A549 (cell line): ENCODE measurements at regions not wholly inside any gene's neighbourhood (a gene's known extent, or its start where the extent isn't known, plus 50 kb on each side); places are given as distances from the start of the nearest gene placed in this dataset.

Experiments used
- ATAC-seq, 2 experiments: fragments of 200-7000 bp in 1 of 2; fragments of >200 bp in 1 of 2; cut with Nextera tagmentation in 1 of 2; cut with Tn5 transposase in 1 of 2; 3 replicates each; pipeline versions ENCODE4 v1.8.0 to v1.9.1; 2018 to 2020; ENCODE audit warnings: mild to moderate bottlenecking in 1 of 2, moderate library complexity in 1 of 2
- CTCF ChIA-PET: fragments of 300-600 bp; sonication (Branson Sonifier 250); formaldehyde crosslinking; extraction: SDS; loops from one replicate; lab custom pipeline; 2021; ENCODE audit warnings: antibody characterized with exemption, inconsistent platforms; lab: Yijun Ruan, JAX
- POLR2A ChIA-PET: fragments of 350-600 bp; formaldehyde crosslinking; extraction: SDS; loops from one replicate; lab custom pipeline; 2021; ENCODE audit warnings: antibody characterized with exemption, inconsistent platforms; lab: Yijun Ruan, JAX
- DNase-seq, 2 experiments: peaks; one replicate each; pipeline versions ENCODE4 v3.0.0 to v3.0.0-alpha.2; 2011 to 2016; ENCODE audit warnings: low read depth in 1 of 2, low spot score in 1 of 2
- FAIRE-seq: peaks from 2 replicates; lab custom pipeline; 2011; peaks lifted over from hg19 to GRCh38; lab: Jason Lieb, UNC
- H3K27ac ChIP-seq, 2 experiments: fragments of >200 bp; sonication (Bioruptor Twin); formaldehyde crosslinking; 3 replicates each; pipeline ENCODE4 v1.5.1; 2016 to 2017
- H3K4me1 ChIP-seq: fragments of >200 bp; sonication (Bioruptor Twin); formaldehyde crosslinking; 3 replicates; pipeline ENCODE4 v1.6.1; 2016
- H3K4me2 ChIP-seq: fragments of >200 bp; sonication (Bioruptor Twin); formaldehyde crosslinking; 3 replicates; pipeline ENCODE4 v1.6.1; 2016
- H3K4me3 ChIP-seq: fragments of >200 bp; sonication (Bioruptor Twin); formaldehyde crosslinking; 3 replicates; pipeline ENCODE4 v1.5.1; 2016
- H3K9me3 ChIP-seq: fragments of >200 bp; sonication (Bioruptor Twin); formaldehyde crosslinking; 3 replicates; pipeline ENCODE4 v1.6.1; 2016
- ATOH8 ChIP-seq: fragments of 250-450 bp; sonication (Bioruptor Pico); IDR thresholded peaks from 2 replicates; pipeline ENCODE4 v1.5.0; 2020; ENCODE audit warnings: low read depth, mild to moderate bottlenecking, moderate library complexity
- BHLHE40 ChIP-seq: IDR thresholded peaks from 2 replicates; pipeline ENCODE4 v1.6.1; 2012; ENCODE audit warnings: low read depth, low read length, inconsistent platforms
- CBX2 ChIP-seq: fragments of 200-600 bp; sonication (generic); IDR thresholded peaks from 2 replicates; pipeline ENCODE4 v1.6.1; 2016; ENCODE audit warnings: low read depth, mild to moderate bottlenecking, borderline replicate concordance
- CEBPB ChIP-seq, 2 experiments: fragments of >200 bp in 1 of 2; sonication (Bioruptor Twin) in 1 of 2; formaldehyde crosslinking in 1 of 2; IDR thresholded peaks; 2 replicates each; pipeline ENCODE4 v1.6.1; 2012 to 2016
- CHD2 ChIP-seq: fragments of 150-350 bp; IDR thresholded peaks from 2 replicates; pipeline ENCODE4 v1.6.1; 2014; ENCODE audit warnings: low read length; ENCODE audit not compliant: partially characterized antibody
- CHD4 ChIP-seq: fragments of 200-600 bp; sonication (generic); IDR thresholded peaks from 2 replicates; pipeline ENCODE4 v1.6.1; 2016; ENCODE audit warnings: antibody characterized with exemption, mild to moderate bottlenecking, borderline replicate concordance
- EHF ChIP-seq: fragments of 250-450 bp; sonication (Bioruptor Pico); IDR thresholded peaks from 2 replicates; pipeline ENCODE4 v1.5.0; 2020; ENCODE audit warnings: mild to moderate bottlenecking
- EHMT2 ChIP-seq: fragments of 200-600 bp; sonication (generic); IDR thresholded peaks from 2 replicates; pipeline ENCODE4 v1.6.1; 2016; ENCODE audit warnings: antibody characterized with exemption, low read depth, mild to moderate bottlenecking, moderate library complexity
- ELK1 ChIP-seq: fragments of 150-350 bp; IDR thresholded peaks from 2 replicates; pipeline ENCODE4 v1.6.1; 2014; ENCODE audit warnings: low read depth, mild to moderate bottlenecking, low read length
- FOSB ChIP-seq: fragments of 250-450 bp; sonication (Bioruptor Pico); IDR thresholded peaks from 2 replicates; pipeline ENCODE4 v1.5.0; 2020; ENCODE audit warnings: mild to moderate bottlenecking, moderate library complexity
- HEYL ChIP-seq: fragments of 250-450 bp; sonication (Bioruptor Pico); IDR thresholded peaks from 2 replicates; pipeline ENCODE4 v1.8.0; 2021; ENCODE audit warnings: mild to moderate bottlenecking, moderate library complexity
- MAFK ChIP-seq: fragments of 450-650 bp; IDR thresholded peaks from 2 replicates; pipeline ENCODE4 v1.6.1; 2014; ENCODE audit not compliant: partially characterized antibody
- NFE2L2 ChIP-seq: fragments of 150-350 bp; conservative IDR thresholded peaks from 2 replicates; pipeline ENCODE4 v1.6.1; 2014; ENCODE audit warnings: low read length
- RARB ChIP-seq: fragments of 250-450 bp; sonication (Bioruptor Pico); IDR thresholded peaks from 2 replicates; pipeline ENCODE4 v1.8.0; 2021; ENCODE audit warnings: mild to moderate bottlenecking, moderate library complexity
- TFCP2L1 ChIP-seq: fragments of 250-450 bp; sonication (Bioruptor Pico); IDR thresholded peaks from 2 replicates; pipeline ENCODE4 v1.5.0; 2021; ENCODE audit warnings: mild to moderate bottlenecking
- TP53 ChIP-seq: fragments of 250-450 bp; sonication (Bioruptor Pico); IDR thresholded peaks from 2 replicates; pipeline ENCODE4 v1.5.0; 2021; ENCODE audit warnings: mild to moderate bottlenecking, moderate library complexity
- WGBS: methylation state at CpG from one replicate; pipeline ENCODE4 v1.1.6; 2017; ENCODE audit errors: missing lambda C conversion rate; 5-methylcytosine and 5-hydroxymethylcytosine counted together
- TF ChIP-seq, protein P1 (sequence below): fragments of 450-650 bp; IDR thresholded peaks from 2 replicates; pipeline ENCODE4 v1.6.1; 2014; ENCODE audit warnings: antibody characterized with exemption
- TF ChIP-seq, protein P2 (sequence below): fragments of >200 bp; sonication (Bioruptor Twin); formaldehyde crosslinking; IDR thresholded peaks from 3 replicates; pipeline ENCODE4 v1.6.1; 2016
- TF ChIP-seq, protein P3 (sequence below): IDR thresholded peaks from 2 replicates; pipeline ENCODE4 v1.6.1; 2012; ENCODE audit warnings: low read depth, borderline replicate concordance
- TF ChIP-seq, protein P4 (sequence below): fragments of >200 bp; sonication (Bioruptor Twin); formaldehyde crosslinking; IDR thresholded peaks from 3 replicates; pipeline ENCODE4 v1.5.1; 2016

DNA sequence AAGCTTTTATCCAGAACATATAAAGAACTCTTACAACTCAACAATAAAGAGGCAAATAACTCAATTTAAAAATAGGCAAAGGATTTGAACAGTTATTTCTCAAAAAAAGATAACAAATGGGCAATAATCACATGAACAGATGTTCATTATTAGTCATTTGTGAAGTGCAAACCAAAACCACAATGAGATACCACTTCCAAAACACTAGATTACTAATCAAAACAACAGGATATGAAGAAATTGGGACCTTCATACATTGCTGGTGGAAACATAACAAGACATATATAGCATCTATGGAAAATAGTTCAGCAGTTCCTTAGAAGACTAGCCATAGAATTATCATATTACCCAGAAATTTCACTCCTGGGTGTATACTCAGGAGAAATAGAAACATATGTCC, 224.6 kb downstream of the FBXO8 start:
- TF ChIP-seq EHMT2 (no peak), CHD4 (no peak), CBX2 (no peak), RARB (CRISPR knock-in tag) (no peak), TFCP2L1 (no peak), NFE2L2 (no peak), ATOH8 (CRISPR knock-in tag) (no peak), EHF (CRISPR knock-in tag) (no peak), ELK1 (no peak), TP53 (no peak), HEYL (no peak), MAFK (no peak)
- TF ChIP-seq, protein P1, sequence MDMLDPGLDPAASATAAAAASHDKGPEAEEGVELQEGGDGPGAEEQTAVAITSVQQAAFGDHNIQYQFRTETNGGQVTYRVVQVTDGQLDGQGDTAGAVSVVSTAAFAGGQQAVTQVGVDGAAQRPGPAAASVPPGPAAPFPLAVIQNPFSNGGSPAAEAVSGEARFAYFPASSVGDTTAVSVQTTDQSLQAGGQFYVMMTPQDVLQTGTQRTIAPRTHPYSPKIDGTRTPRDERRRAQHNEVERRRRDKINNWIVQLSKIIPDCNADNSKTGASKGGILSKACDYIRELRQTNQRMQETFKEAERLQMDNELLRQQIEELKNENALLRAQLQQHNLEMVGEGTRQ = no peak
- TF ChIP-seq, protein P2, sequence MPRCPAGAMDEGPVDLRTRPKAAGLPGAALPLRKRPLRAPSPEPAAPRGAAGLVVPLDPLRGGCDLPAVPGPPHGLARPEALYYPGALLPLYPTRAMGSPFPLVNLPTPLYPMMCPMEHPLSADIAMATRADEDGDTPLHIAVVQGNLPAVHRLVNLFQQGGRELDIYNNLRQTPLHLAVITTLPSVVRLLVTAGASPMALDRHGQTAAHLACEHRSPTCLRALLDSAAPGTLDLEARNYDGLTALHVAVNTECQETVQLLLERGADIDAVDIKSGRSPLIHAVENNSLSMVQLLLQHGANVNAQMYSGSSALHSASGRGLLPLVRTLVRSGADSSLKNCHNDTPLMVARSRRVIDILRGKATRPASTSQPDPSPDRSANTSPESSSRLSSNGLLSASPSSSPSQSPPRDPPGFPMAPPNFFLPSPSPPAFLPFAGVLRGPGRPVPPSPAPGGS = no peak
- TF ChIP-seq, protein P3, sequence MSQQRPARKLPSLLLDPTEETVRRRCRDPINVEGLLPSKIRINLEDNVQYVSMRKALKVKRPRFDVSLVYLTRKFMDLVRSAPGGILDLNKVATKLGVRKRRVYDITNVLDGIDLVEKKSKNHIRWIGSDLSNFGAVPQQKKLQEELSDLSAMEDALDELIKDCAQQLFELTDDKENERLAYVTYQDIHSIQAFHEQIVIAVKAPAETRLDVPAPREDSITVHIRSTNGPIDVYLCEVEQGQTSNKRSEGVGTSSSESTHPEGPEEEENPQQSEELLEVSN = no peak
- TF ChIP-seq, all 56 proteins: peak for 0
- ATAC-seq (no peak), FAIRE-seq (no peak), DNase-seq (no peak)
- H3K27ac ChIP-seq = no peak overlapping the region
- ChIA-PET CTCF (no interaction called here), POLR2A (no interaction called here)
- no peaks in the 10 kb centered on the region for H3K4me1 ChIP-seq
- H3K9me3 ChIP-seq = no peaks in the 10 kb centered on the region
- no peak overlapping the region for H3K4me3 ChIP-seq
- H3K4me2 ChIP-seq = no peak overlapping the region

DNA sequence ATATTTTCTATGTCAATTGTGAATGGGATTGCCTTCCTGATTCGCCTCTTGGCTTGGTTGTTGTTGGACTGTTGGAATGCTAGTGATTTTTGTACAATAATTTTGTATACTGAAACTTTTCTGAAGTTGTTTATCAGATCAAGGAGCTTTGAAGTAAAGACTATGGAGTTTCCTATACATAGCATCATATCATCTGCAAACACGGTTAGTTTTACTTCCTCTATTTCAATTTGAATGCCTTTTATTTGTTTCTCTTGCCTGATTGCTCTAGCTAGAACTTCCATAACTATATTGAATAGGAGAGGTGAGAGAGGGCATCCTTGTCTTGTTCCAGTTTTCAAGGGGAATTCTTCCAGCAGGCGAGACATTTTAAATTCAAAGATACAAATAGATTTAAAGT, 226.5 kb downstream of the FBXO8 start:
- H3K4me1 ChIP-seq = no peaks in the 10 kb centered on the region
- TF ChIP-seq ELK1 (no peak), FOSB (CRISPR knock-in tag) (no peak), CEBPB (IDR thresholded peaks at IDR 0.05) (no peak), CHD2 (no peak), BHLHE40 (no peak)
- TF ChIP-seq, protein P4, sequence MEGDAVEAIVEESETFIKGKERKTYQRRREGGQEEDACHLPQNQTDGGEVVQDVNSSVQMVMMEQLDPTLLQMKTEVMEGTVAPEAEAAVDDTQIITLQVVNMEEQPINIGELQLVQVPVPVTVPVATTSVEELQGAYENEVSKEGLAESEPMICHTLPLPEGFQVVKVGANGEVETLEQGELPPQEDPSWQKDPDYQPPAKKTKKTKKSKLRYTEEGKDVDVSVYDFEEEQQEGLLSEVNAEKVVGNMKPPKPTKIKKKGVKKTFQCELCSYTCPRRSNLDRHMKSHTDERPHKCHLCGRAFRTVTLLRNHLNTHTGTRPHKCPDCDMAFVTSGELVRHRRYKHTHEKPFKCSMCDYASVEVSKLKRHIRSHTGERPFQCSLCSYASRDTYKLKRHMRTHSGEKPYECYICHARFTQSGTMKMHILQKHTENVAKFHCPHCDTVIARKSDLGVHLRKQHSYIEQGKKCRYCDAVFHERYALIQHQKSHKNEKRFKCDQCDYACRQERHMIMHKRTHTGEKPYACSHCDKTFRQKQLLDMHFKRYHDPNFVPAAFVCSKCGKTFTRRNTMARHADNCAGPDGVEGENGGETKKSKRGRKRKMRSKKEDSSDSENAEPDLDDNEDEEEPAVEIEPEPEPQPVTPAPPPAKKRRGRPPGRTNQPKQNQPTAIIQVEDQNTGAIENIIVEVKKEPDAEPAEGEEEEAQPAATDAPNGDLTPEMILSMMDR = no peak
- TF ChIP-seq, all 56 proteins: peak for 0
- no peak for ATAC-seq
- ChIA-PET CTCF (no interaction called here), POLR2A (no interaction called here)
- H3K4me2 ChIP-seq = no peak overlapping the region
- H3K4me3 ChIP-seq = no peak overlapping the region
- H3K9me3 ChIP-seq = no peaks in the 10 kb centered on the region
- FAIRE-seq = no peak
- no peak overlapping the region for H3K27ac ChIP-seq
- WGBS = 20% methylated on average over 3 of the region's 3 CpGs
- no peak for DNase-seq
